Peyer's patch (tissue), 4 donors: ENCODE measurements at regions not wholly inside any gene's neighbourhood (a gene's known extent, or its start where the extent isn't known, plus 50 kb on each side); places are given as distances from the start of the nearest gene placed in this dataset.

Source experiments
- POLR2A ChIP-seq, 2 donors: fragments of 450-650 bp; IDR thresholded peaks; one replicate each; pipeline ENCODE4 v1.5.1; 2017; ENCODE audit warnings: antibody characterized with exemption in 2 of 2, mild to moderate bottlenecking in 2 of 2, moderate library complexity in 2 of 2
- TF ChIP-seq, protein P1 (sequence below), 6 experiments: fragments of 450-650 bp in 4 of 6; fragments of 200-600 bp in 2 of 6; sonication (generic) in 1 of 6; IDR thresholded peaks; one replicate each; pipeline ENCODE4 v1.5.1; 2017 to 2019; ENCODE audit warnings: antibody characterized with exemption in 6 of 6, mild to moderate bottlenecking in 3 of 6, moderate library complexity in 1 of 6

- TF ChIP-seq, protein P1, sequence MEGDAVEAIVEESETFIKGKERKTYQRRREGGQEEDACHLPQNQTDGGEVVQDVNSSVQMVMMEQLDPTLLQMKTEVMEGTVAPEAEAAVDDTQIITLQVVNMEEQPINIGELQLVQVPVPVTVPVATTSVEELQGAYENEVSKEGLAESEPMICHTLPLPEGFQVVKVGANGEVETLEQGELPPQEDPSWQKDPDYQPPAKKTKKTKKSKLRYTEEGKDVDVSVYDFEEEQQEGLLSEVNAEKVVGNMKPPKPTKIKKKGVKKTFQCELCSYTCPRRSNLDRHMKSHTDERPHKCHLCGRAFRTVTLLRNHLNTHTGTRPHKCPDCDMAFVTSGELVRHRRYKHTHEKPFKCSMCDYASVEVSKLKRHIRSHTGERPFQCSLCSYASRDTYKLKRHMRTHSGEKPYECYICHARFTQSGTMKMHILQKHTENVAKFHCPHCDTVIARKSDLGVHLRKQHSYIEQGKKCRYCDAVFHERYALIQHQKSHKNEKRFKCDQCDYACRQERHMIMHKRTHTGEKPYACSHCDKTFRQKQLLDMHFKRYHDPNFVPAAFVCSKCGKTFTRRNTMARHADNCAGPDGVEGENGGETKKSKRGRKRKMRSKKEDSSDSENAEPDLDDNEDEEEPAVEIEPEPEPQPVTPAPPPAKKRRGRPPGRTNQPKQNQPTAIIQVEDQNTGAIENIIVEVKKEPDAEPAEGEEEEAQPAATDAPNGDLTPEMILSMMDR (IDR thresholded peaks at IDR 0.05): no peak
- no peak for TF ChIP-seq POLR2A (IDR thresholded peaks at IDR 0.05)
Observed at GRCh38 chr1:71153826-71154225, 73.0 kb upstream of the ZRANB2 start.
